ENCODE measurements at regions not wholly inside any gene's neighbourhood (a gene's known extent, or its start where the extent isn't known, plus 50 kb on each side); places are given as distances from the start of the nearest gene placed in this dataset.

DNA sequence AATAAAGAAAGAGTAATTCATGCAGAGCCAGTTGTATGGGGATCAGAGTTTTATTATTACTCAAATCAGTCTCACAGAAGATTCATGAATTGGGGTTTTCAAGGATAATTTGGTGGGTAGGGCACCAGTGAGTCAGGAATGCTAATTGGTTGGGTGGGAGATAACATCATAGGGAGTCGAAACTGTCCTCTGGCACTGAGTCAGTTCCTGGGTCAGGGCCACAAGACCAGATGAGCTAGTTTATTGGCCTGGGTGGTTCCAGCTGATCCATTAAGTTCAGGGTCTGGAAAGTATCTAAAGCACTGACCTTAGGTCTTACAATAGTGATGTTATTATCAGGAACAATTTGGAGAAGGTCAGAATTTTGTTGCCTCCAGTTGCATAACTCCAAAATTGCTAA lies 998.6 kb upstream of the EPHA6 start:
- no peak overlapping the region for H4K5ac ChIP-seq (ENCODE audit: insufficient read length, low read depth, low read length)
- H3K18ac ChIP-seq (ENCODE audit: extremely low read depth, low read length) = no peak overlapping the region
- ChIA-PET POLR2A (ENCODE audit: partially characterized antibody) (no interaction called here), CTCF (ENCODE audit: partially characterized antibody) (no interaction called here)
- no peak overlapping the region for H3K4me3 ChIP-seq (ENCODE audit: extremely low read depth in 1 of 4, insufficient read depth in 2 of 4, low read depth in 3 of 4, low read length in 4 of 4)
- no peak overlapping the region for H3K4me2 ChIP-seq (ENCODE audit: insufficient read depth in 1 of 2, low read depth in 2 of 2, low read length in 2 of 2)
- H3K56ac ChIP-seq (replicated peaks; ENCODE audit: insufficient read length, low read depth, low read length) = no peak overlapping the region
- H3K14ac ChIP-seq (ENCODE audit: insufficient read length) = no peak overlapping the region
- H4K20me1 ChIP-seq (replicated peaks in 1 of 2; ENCODE audit: control insufficient read depth in 1 of 2, insufficient read depth in 2 of 2, low read length in 2 of 2) = no peaks in the 10 kb centered on the region
- H3K9me3 ChIP-seq (ENCODE audit: insufficient read depth in 2 of 2, low read depth in 1 of 2, low read length in 1 of 2) = no peaks in the 10 kb centered on the region
- no peak overlapping the region for H2BK15ac ChIP-seq (ENCODE audit: low read length)
- H2BK20ac ChIP-seq (ENCODE audit: low read length) = no peak overlapping the region
- DNase-seq (ENCODE audit: low read depth in 1 of 2, low spot score in 2 of 2) (no peak), FAIRE-seq (no peak)
- H3K4me1 ChIP-seq (replicated peaks in 1 of 4; ENCODE audit: control insufficient read depth in 3 of 4, insufficient read depth in 4 of 4, low read length in 3 of 4) = no peaks in the 10 kb centered on the region
- H3K27me3 ChIP-seq (replicated peaks in 1 of 4; ENCODE audit: control insufficient read depth in 3 of 4, extremely low read depth in 1 of 4, insufficient read depth in 3 of 4, low read length in 3 of 4) = no peaks in the 10 kb centered on the region
- WGBS, 2 experiments (ENCODE audit: extremely low coverage in 1 of 2, insufficient coverage in 1 of 2, insufficient read length in 1 of 2, insufficient replicate concordance in 2 of 2, low coverage in 1 of 2, low lambda C conversion rate in 2 of 2, missing lambda C conversion rate in 1 of 2) = 100% methylated on average over 1 of the region's 1 CpG; no CpG with 5 or more reads in 1 of the 2 experiments
- H3K79me1 ChIP-seq (ENCODE audit: low read depth, low read length) = no peaks in the 10 kb centered on the region
- H3K23ac ChIP-seq (ENCODE audit: insufficient read length) = no peak overlapping the region
- no peak overlapping the region for H2BK12ac ChIP-seq (ENCODE audit: low read depth, low read length)
- H2BK5ac ChIP-seq (ENCODE audit: low read depth, low read length) = no peak overlapping the region
- no peak overlapping the region for H3K27ac ChIP-seq (ENCODE audit: low read depth, low read length)
- no peak overlapping the region for H3K4ac ChIP-seq (replicated peaks; ENCODE audit: insufficient read length, low read depth, low read length)
- no peaks in the 10 kb centered on the region for H3K79me2 ChIP-seq (ENCODE audit: control insufficient read depth in 1 of 2, insufficient read depth in 2 of 2, low read length in 2 of 2)
- no peak overlapping the region for H4K8ac ChIP-seq (ENCODE audit: extremely low read depth, insufficient read depth, low read length)
- no peak overlapping the region for H4K91ac ChIP-seq (replicated peaks; ENCODE audit: insufficient read length, low read length)
- no peaks in the 10 kb centered on the region for H3K23me2 ChIP-seq (ENCODE audit: low read depth, low read length)
- H2AFZ ChIP-seq (ENCODE audit: low read length) = no peak overlapping the region
- no peaks in the 10 kb centered on the region for H3K36me3 ChIP-seq (ENCODE audit: control insufficient read depth in 2 of 4, insufficient read depth in 4 of 4, low read length in 3 of 4)
- H2AK5ac ChIP-seq (ENCODE audit: low read depth, low read length) = no peak overlapping the region
- H2BK120ac ChIP-seq (replicated peaks; ENCODE audit: low read depth, low read length) = no peak overlapping the region
- no peak overlapping the region for H3K9ac ChIP-seq (replicated peaks in 1 of 4; ENCODE audit: extremely low read depth in 1 of 4, low read depth in 3 of 4, low read length in 3 of 4)
- TF ChIP-seq BRCA1 (IDR thresholded peaks at IDR 0.05; ENCODE audit: low read depth, low read length) (no peak), POLR2A (IDR thresholded peaks at IDR 0.05; ENCODE audit: control extremely low read depth in 1 of 2, low read depth in 2 of 2, low read length in 2 of 2) (no peak), SP2 (IDR thresholded peaks at IDR 0.05; ENCODE audit: low read length) (no peak), ASH2L (IDR thresholded peaks at IDR 0.05; ENCODE audit: low read length) (no peak), RFX5 (IDR thresholded peaks at IDR 0.05; ENCODE audit: borderline replicate concordance, low read depth, low read length) (no peak), CEBPB (IDR thresholded peaks at IDR 0.05; ENCODE audit: low read depth, low read length) (no peak), GTF2F1 (IDR thresholded peaks at IDR 0.05; ENCODE audit: borderline replicate concordance, low read depth, low read length) (no peak), CTBP2 (IDR thresholded peaks at IDR 0.05; ENCODE audit: borderline replicate concordance, insufficient read depth, insufficient read length, low read length) (no peak), HDAC6 (IDR thresholded peaks at IDR 0.05; ENCODE audit: low read depth, low read length) (no peak)
- TF ChIP-seq, protein P1, sequence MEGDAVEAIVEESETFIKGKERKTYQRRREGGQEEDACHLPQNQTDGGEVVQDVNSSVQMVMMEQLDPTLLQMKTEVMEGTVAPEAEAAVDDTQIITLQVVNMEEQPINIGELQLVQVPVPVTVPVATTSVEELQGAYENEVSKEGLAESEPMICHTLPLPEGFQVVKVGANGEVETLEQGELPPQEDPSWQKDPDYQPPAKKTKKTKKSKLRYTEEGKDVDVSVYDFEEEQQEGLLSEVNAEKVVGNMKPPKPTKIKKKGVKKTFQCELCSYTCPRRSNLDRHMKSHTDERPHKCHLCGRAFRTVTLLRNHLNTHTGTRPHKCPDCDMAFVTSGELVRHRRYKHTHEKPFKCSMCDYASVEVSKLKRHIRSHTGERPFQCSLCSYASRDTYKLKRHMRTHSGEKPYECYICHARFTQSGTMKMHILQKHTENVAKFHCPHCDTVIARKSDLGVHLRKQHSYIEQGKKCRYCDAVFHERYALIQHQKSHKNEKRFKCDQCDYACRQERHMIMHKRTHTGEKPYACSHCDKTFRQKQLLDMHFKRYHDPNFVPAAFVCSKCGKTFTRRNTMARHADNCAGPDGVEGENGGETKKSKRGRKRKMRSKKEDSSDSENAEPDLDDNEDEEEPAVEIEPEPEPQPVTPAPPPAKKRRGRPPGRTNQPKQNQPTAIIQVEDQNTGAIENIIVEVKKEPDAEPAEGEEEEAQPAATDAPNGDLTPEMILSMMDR (IDR thresholded peaks at IDR 0.05; ENCODE audit: control extremely low read depth in 1 of 3, insufficient read depth in 1 of 3, low read depth in 1 of 3, low read length in 3 of 3) = no peak
- TF ChIP-seq, protein P2, sequence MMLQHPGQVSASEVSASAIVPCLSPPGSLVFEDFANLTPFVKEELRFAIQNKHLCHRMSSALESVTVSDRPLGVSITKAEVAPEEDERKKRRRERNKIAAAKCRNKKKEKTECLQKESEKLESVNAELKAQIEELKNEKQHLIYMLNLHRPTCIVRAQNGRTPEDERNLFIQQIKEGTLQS (IDR thresholded peaks at IDR 0.05; ENCODE audit: insufficient read depth, low read depth, low read length) = no peak
- TF ChIP-seq, protein P3, sequence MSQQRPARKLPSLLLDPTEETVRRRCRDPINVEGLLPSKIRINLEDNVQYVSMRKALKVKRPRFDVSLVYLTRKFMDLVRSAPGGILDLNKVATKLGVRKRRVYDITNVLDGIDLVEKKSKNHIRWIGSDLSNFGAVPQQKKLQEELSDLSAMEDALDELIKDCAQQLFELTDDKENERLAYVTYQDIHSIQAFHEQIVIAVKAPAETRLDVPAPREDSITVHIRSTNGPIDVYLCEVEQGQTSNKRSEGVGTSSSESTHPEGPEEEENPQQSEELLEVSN (IDR thresholded peaks at IDR 0.05) = no peak

Data from H1 (cell line).